ENCODE measurements at regions not wholly inside any gene's neighbourhood (a gene's known extent, or its start where the extent isn't known, plus 50 kb on each side); places are given as distances from the start of the nearest gene placed in this dataset.

GRCh38 chr6:87847135-87847829, 145.2 kb upstream of the AKIRIN2 start:
- ATAC-seq (no peak), DNase-seq (ENCODE audit: low spot score) (no peak), FAIRE-seq (no peak)
- CTCF ChIA-PET (ENCODE audit: low intra/inter-chr PET ratio, low total read pairs): no interaction called here
- Histone ChIP-seq H3K4me1 (ENCODE audit: insufficient read depth, low read length) (no peaks in the 10 kb centered on the region), H4K20me1 (ENCODE audit: insufficient read depth, low read length) (no peaks in the 10 kb centered on the region), H3K27me3 (ENCODE audit: control insufficient read depth in 1 of 2, insufficient read depth in 2 of 2, low read length in 2 of 2) (no peaks in the 10 kb centered on the region; a peak in 1 of 5 replicates), H2AFZ (ENCODE audit: low read length) (no peak overlapping the region), H3K9ac (ENCODE audit: insufficient read depth, low read depth, low read length) (no peak overlapping the region), H3K79me2 (ENCODE audit: insufficient read depth, low read length) (no peaks in the 10 kb centered on the region), H3K4me2 (ENCODE audit: low read depth, low read length) (no peak overlapping the region), H3K27ac (ENCODE audit: extremely low read length, insufficient read depth, low read length) (no peak overlapping the region), H3K9me3 (ENCODE audit: low read length) (no peaks in the 10 kb centered on the region), H3K4me3 (replicated peaks in 1 of 3; ENCODE audit: insufficient read depth in 1 of 3, low read depth in 2 of 3, low read length in 3 of 3) (no peak overlapping the region), H3K36me3 (replicated peaks in 1 of 2; ENCODE audit: control insufficient read depth in 1 of 2, insufficient read depth in 2 of 2, low read length in 2 of 2) (no peaks in the 10 kb centered on the region)
- in situ Hi-C loops (cut with HindIII; ENCODE audit: extremely low pct_ligation_motif_present, low pct_unique_long_range_greater_than_20kb) (no loop called here), intact Hi-C loops (cut with micrococcal nuclease; ENCODE audit: unreplicated experiment) (no loop called here)
- TF ChIP-seq ZNF780A (CRISPR knock-in tag; IDR thresholded peaks at IDR 0.05) (no peak), ZC3H13 (CRISPR knock-in tag; IDR thresholded peaks at IDR 0.05) (no peak), ZNF776 (CRISPR knock-in tag; IDR thresholded peaks at IDR 0.05) (no peak), ZGPAT (CRISPR knock-in tag; IDR thresholded peaks at IDR 0.05) (no peak), TFDP2 (CRISPR knock-in tag; IDR thresholded peaks at IDR 0.05) (no peak), GLMP (CRISPR knock-in tag; IDR thresholded peaks at IDR 0.05; ENCODE audit: borderline replicate concordance) (no peak), ZNF607 (CRISPR knock-in tag; IDR thresholded peaks at IDR 0.05; ENCODE audit: borderline replicate concordance) (no peak), TBP (CRISPR knock-in tag; IDR thresholded peaks at IDR 0.05) (no peak), NCOA5 (CRISPR knock-in tag; IDR thresholded peaks at IDR 0.05) (no peak)
- WGBS (ENCODE audit: low lambda C conversion rate): 84% methylated on average over 6 of the region's 6 CpGs
- POLR2A ChIA-PET: no interaction called here
- BruUV-seq (replicated peaks): no TSS peak
